Superior temporal gyrus (tissue), 1 donor: ENCODE measurements at regions not wholly inside any gene's neighbourhood (a gene's known extent, or its start where the extent isn't known, plus 50 kb on each side); places are given as distances from the start of the nearest gene placed in this dataset.
A peak's percentile ranks its signal among the peaks of the same experiment; 100 is the strongest.
"Not testable (repeated sequence)": the region's sequence is repeated elsewhere in the genome, so short reads cannot be mapped to it uniquely, and the experiment has no call there.

Experiments used
- DNase-seq: peaks from one replicate; pipeline ENCODE4 v3.0.0-alpha.2; 2016; ENCODE audit errors: extremely low spot score

GRCh38 chr3:71934520-71935270 lies 149.7 kb upstream of the PROK2 start:
- DNase-seq = no peak

DNA sequence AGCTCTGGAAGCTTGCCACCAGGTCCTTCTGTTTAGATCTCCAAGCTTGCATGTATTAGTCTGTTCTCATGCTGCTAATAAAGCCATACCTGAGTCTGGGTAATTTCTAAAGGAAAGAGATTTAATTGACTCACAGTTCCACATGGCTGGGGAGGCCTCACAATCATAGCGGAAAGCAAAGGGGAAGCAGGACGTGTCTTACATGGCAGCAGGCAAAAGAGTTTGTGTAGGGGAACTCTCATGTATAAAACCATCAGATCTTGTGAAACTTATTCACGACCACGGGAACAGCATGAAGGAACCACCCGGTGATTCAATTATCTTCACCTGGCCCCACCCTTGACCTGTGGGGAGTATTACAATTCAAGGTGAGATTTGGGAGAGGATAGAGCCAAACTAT lies 147.0 kb upstream of the PROK2 start:
- no peak for DNase-seq

- peak; percentile 42 for DNase-seq
Measured at GRCh38 chr3:71930056-71930991, 145.4 kb upstream of the PROK2 start.

DNA sequence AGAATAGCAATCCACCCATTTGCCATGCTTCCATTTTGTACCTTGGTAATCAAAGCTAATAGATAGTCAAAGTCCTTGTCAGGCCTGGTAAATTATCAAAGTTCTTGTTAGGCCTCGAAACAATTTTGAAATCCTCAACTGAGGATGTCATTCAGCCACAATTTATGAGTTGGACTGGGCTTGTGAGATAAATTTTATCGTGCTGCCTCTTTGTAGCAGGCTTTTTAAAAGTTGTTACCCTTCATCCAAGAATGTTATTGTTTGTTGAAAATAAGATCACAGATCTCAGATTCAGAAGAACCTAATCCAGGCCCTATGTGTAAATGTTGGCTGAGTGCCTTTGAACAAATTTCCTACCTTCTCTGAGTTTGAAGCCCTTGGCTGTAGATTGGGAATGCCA lies 143.3 kb upstream of the PROK2 start:
- no peak for DNase-seq

- DNase-seq = no peak
Measured at GRCh38 chr3:71927505-71928066, 142.6 kb upstream of the PROK2 start.

GRCh38 chr3:71926616-71927015 lies 141.7 kb upstream of the PROK2 start:
- no peak for DNase-seq

DNA sequence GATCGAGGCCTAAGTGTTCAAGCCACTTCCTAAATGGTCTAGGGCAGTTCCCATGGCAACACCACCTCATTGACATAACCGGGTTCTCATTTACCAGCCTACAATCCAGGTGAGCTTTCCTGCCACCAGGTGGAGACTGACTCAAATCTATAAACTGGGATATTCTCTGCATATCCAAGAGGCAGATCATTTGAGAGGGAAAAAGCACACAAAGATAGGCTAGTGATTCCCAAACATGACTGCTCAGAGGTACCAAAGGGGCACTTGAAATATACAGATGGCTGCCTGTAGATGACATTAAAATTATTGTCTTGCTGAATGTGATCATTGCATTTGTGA lies 141.3 kb upstream of the PROK2 start:
- DNase-seq = no peak

DNA sequence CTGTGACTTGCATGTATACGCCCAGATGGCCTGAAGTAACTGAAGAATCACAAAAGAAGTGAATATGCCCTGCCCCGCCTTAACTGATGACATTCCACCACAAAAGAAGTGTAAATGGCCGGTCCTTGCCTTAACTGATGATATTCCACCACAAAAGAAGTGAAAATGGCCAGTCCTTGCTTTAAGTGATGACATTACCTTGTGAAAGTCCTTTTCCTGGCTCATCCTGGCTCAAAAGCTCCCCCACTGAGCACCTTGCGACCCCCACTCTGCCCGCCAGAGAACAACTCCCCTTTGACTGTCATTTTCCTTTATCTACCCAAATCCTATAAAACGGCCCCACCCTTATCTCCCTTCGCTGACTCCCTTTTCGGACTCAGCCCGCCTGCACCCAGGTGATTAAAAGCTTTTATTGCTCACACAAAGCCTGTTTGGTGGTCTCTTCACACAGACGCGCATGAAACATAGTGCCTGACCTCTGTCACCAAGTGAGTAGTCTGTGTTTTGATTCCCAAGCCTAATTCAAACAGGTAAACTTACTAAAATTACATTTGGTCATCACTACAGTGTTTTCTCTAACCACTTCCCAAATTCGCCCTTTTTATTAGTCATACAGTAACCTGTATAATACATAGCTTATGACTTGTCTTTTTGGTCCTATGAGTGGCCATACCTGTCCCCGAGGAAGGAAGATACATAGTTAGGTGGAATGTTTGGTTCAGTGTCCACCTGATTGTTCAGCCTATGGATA lies 140.7 kb upstream of the PROK2 start:
- DNase-seq = not testable (repeated sequence)

DNA sequence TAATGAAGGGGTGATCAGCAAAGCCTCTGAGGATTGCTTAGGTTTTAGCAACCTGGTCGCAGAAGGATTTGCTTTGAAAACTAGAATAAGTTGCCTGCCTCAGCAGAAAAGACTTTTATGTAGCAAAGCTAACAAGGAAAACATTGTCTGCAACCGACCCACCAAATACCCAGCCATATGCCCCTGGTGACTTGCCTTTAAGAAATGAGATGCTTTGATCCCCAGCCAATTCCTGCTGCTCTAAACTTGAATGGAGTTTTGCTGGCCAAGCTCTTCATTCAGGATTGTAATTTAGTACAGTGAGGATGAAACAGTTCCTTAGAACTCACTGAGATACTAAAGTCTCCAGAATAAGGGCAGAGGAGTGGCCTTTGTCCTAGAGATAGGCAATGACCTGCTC lies 139.8 kb upstream of the PROK2 start:
- DNase-seq = no peak

DNA sequence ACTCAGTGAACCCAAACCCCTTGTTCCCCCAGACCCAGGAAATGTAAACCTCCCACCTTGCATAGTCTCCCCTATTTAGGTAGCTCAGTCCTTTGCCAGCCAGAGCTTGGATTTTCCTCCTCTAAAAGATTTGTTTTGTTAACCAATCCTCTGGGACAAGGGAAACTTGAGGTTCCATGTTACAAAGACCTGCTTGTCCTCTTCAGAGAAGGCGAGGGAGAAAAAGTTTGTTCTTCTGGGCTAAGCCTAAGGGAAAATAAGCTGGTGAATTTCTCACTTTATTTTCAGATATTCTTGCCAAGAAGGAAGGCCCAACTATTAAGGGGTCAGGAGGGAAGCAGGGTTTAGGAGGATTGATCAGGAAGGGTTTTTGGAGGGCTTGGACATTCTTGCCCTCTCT lies 136.1 kb upstream of the PROK2 start:
- DNase-seq = no peak

- DNase-seq = no peak
Measured at GRCh38 chr3:71919572-71919971, 134.6 kb upstream of the PROK2 start.

- no peak for DNase-seq
Measured at GRCh38 chr3:71917545-71917944, 132.6 kb upstream of the PROK2 start.

GRCh38 chr3:71916747-71917369 lies 131.9 kb upstream of the PROK2 start:
- DNase-seq = no peak

DNA sequence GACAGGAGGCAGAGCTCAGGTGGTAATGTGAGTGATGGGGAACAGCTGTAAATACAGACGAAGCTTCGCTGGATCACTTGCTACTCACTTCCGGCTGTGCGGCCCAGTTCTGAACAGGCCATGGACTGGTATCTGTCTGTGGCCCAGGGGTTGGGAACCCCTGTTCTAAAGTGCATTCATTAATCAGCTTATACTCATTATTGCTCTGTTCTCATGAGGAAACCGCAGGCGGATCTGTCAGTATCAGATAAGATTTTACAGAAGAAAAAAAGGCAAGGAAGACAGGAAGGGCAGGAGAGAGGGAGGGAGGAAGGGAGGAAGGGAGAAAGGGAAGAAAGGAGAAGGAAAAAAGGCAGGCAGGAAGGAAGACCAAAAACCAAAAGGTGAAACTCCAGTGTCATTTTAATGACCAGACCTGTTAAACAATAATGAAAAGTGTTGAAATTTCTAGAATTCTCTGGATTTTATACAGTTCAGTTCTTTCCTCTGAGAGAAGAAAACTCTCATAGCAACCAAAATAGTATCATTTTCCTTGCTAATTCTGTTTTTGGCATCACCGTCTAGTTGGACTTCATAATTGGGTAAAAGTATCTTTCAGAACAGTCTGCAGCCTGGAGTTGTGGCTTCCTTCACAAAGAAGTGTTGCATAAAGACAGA lies 128.0 kb upstream of the PROK2 start:
- DNase-seq = no peak

- no peak for DNase-seq
Measured at GRCh38 chr3:71910108-71910507, 125.2 kb upstream of the PROK2 start.

DNA sequence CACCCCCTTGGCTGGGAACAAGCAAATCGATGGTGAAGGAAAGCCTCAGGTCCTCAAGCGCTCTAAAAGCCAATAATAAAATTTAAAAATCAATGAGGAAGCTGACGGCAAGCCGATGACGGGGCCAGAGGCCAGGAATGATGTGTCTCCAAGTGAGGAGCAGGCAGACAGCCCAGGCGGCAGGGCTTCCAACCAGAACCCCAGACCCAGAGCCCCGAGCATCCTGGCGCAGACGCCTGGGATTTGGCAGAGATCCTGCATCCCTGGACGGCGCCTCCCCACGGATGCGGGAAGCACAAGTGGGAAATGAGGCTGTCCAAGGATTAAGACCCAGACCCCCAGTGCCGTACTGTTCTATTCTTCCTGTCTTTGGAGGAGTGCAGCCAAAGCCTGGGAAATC lies 123.0 kb upstream of the PROK2 start:
- DNase-seq = no peak

GRCh38 chr3:71906976-71907375 lies 122.0 kb upstream of the PROK2 start:
- DNase-seq = no peak

DNA sequence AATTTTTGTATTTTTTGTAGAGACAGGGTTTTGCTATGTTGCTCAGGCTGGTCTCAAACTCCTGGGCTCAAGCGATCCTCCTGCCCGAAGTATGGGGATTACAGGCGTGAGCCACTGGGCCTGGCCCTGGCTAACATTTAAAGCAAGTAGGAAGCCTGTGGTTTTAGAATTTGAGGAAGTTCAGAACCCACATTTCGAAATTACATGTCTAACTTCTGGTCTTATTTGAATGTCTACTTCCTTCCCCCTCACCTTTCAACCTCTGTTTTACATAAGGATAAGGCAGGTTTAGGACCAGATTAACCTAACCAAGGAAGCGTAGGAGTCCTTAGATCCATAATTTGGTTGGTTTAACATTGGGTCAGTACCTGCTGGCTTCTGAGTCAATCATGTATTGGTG lies 120.5 kb upstream of the PROK2 start:
- no peak for DNase-seq

DNA sequence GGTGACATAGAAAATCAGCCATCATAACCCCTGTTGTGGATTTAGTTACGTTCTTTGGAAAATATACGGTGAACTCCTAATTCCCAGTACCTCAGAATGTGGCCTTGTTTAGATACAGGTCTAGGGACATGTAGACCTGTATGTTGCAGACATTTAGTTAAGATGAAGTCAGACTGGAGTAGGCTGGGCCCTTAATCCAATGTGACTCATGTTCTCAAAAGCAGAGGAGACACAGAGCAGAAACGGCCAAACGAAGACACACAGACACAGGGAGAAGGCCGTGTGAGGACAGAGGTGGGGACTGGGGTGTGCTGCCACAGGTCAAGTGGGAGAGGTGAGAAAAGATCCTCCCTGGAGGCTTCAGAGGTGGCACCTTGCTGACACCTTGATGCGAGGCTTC lies 119.0 kb upstream of the PROK2 start:
- no peak for DNase-seq

GRCh38 chr3:71903112-71903495 lies 118.2 kb upstream of the PROK2 start:
- no peak for DNase-seq
